GM23338 (cell line): ENCODE measurements at regions not wholly inside any gene's neighbourhood (a gene's known extent, or its start where the extent isn't known, plus 50 kb on each side); places are given as distances from the start of the nearest gene placed in this dataset.

ENCODE experiments used
- CREB1 ChIP-seq: fragments of 250-450 bp; sonication (Bioruptor Pico); IDR thresholded peaks from 2 replicates; pipeline ENCODE4 v1.5.0; 2020; ENCODE audit warnings: low read depth, mild to moderate bottlenecking, moderate library complexity
- CTCF ChIP-seq, 2 experiments: fragments of 200-600 bp in 1 of 2; sonication (generic) in 1 of 2; conservative IDR thresholded peaks; 2 replicates each; pipeline versions ENCODE4 v1.5.1 to v1.6.1; 2016 to 2017; ENCODE audit warnings: antibody characterized with exemption in 2 of 2, low read depth in 2 of 2, mild to moderate bottlenecking in 2 of 2, moderate library complexity in 1 of 2
- JUNB ChIP-seq: IDR thresholded peaks from one replicate; pipeline ENCODE4 v1.6.1; 2016; ENCODE audit warnings: antibody characterized with exemption; ENCODE audit not compliant: unreplicated experiment

- no peak for TF ChIP-seq CREB1 (CRISPR knock-in tag)
- no peak for TF ChIP-seq CTCF (conservative IDR thresholded peaks at IDR 0.05; ENCODE audit: low read depth in 2 of 2)
- TF ChIP-seq JUNB = no peak
Measured at GRCh38 chr11:121950160-121950559, 165.9 kb downstream of the BLID start.
